ENCODE measurements at regions not wholly inside any gene's neighbourhood (a gene's known extent, or its start where the extent isn't known, plus 50 kb on each side); places are given as distances from the start of the nearest gene placed in this dataset.

GRCh38 chr12:125455556-125455955 lies 390.3 kb downstream of the AACS start:
- intact Hi-C loops (cut with DNase I) = no loop called here
- H3K27ac ChIP-seq (replicated peaks in 1 of 4) = no peak overlapping the region
- no peak overlapping the region for H3K4me3 ChIP-seq
- no peak for TF ChIP-seq POLR2AphosphoS5 (IDR thresholded peaks at IDR 0.05)
- no peak for TF ChIP-seq EP300 (IDR thresholded peaks at IDR 0.05)
- no peak for TF ChIP-seq CTCF (IDR thresholded peaks at IDR 0.05)
- no peak for TF ChIP-seq POLR2A (IDR thresholded peaks at IDR 0.05; ENCODE audit: low read depth)
- no peaks in the 10 kb centered on the region for H3K4me1 ChIP-seq
- no peak for DNase-seq (ENCODE audit: extremely low spot score)
- WGBS = 65% methylated on average over 4 of the region's 4 CpGs
- H3K27me3 ChIP-seq = peaks cover 0 to 21% (median 0%) of the 10 kb centered on the region in 4 donors
- H3K9me3 ChIP-seq = no peaks in the 10 kb centered on the region
- H3K36me3 ChIP-seq = no peaks in the 10 kb centered on the region

GRCh38 chr12:125458552-125459268 lies 393.5 kb downstream of the AACS start:
- no peak for DNase-seq (ENCODE audit: extremely low spot score)
- TF ChIP-seq CTCF (IDR thresholded peaks at IDR 0.05) (no peak), POLR2A (IDR thresholded peaks at IDR 0.05; ENCODE audit: low read depth) (no peak), EP300 (IDR thresholded peaks at IDR 0.05) (no peak), POLR2AphosphoS5 (IDR thresholded peaks at IDR 0.05) (no peak)
- H3K4me3 ChIP-seq = no peak overlapping the region
- H3K27ac ChIP-seq (replicated peaks in 1 of 4) = no peak overlapping the region
- WGBS = 69% methylated on average over 5 of the region's 11 CpGs
- H3K36me3 ChIP-seq = no peaks in the 10 kb centered on the region
- no peaks in the 10 kb centered on the region for H3K9me3 ChIP-seq
- H3K27me3 ChIP-seq = peaks cover 0 to 21% (median 0%) of the 10 kb centered on the region in 4 donors
- no peaks in the 10 kb centered on the region for H3K4me1 ChIP-seq
- intact Hi-C loops (cut with DNase I) = no loop called here

- TF ChIP-seq CTCF (IDR thresholded peaks at IDR 0.05) = no peak
- TF ChIP-seq POLR2A (IDR thresholded peaks at IDR 0.05; ENCODE audit: low read depth) = no peak
- TF ChIP-seq POLR2AphosphoS5 (IDR thresholded peaks at IDR 0.05) = no peak
- no peak for TF ChIP-seq EP300 (IDR thresholded peaks at IDR 0.05)
- no peaks in the 10 kb centered on the region for H3K4me1 ChIP-seq
- H3K27ac ChIP-seq (replicated peaks in 1 of 4) = no peak overlapping the region
- DNase-seq (ENCODE audit: extremely low spot score) = no peak
- no peak overlapping the region for H3K4me3 ChIP-seq
- 78% methylated on average over 5 of the region's 5 CpGs for WGBS
- H3K36me3 ChIP-seq = no peaks in the 10 kb centered on the region
- peaks cover 0 to 6% (median 0%) of the 10 kb centered on the region in 4 donors for H3K27me3 ChIP-seq
- no peaks in the 10 kb centered on the region for H3K9me3 ChIP-seq
- intact Hi-C loops (cut with DNase I) = no loop called here
Measured at GRCh38 chr12:125461831-125462230, 396.6 kb downstream of the AACS start.

GRCh38 chr12:125463386-125463785 lies 398.2 kb downstream of the AACS start:
- H3K36me3 ChIP-seq = no peaks in the 10 kb centered on the region
- TF ChIP-seq CTCF (IDR thresholded peaks at IDR 0.05) = no peak
- no peak for TF ChIP-seq EP300 (IDR thresholded peaks at IDR 0.05)
- TF ChIP-seq POLR2AphosphoS5 (IDR thresholded peaks at IDR 0.05) = no peak
- TF ChIP-seq POLR2A (IDR thresholded peaks at IDR 0.05; ENCODE audit: low read depth) = no peak
- no peak overlapping the region for H3K27ac ChIP-seq (replicated peaks in 1 of 4)
- no peak overlapping the region for H3K4me3 ChIP-seq
- no peaks in the 10 kb centered on the region for H3K9me3 ChIP-seq
- 73% methylated on average over 2 of the region's 2 CpGs for WGBS
- no peaks in the 10 kb centered on the region for H3K4me1 ChIP-seq
- DNase-seq (ENCODE audit: extremely low spot score) = no peak
- intact Hi-C loops (cut with DNase I) = no loop called here
- no peaks in the 10 kb centered on the region for H3K27me3 ChIP-seq

- 86% methylated on average over 1 of the region's 1 CpG for WGBS
- no peak for DNase-seq (ENCODE audit: extremely low spot score)
- intact Hi-C loops (cut with DNase I) = no loop called here
- Histone ChIP-seq H3K4me3 (no peak overlapping the region), H3K36me3 (no peaks in the 10 kb centered on the region), H3K27me3 (no peaks in the 10 kb centered on the region), H3K4me1 (no peaks in the 10 kb centered on the region), H3K27ac (replicated peaks in 1 of 4) (no peak overlapping the region), H3K9me3 (no peaks in the 10 kb centered on the region)
- TF ChIP-seq EP300 (IDR thresholded peaks at IDR 0.05) = no peak
- no peak for TF ChIP-seq CTCF (IDR thresholded peaks at IDR 0.05)
- TF ChIP-seq POLR2AphosphoS5 (IDR thresholded peaks at IDR 0.05) = no peak
- TF ChIP-seq POLR2A (IDR thresholded peaks at IDR 0.05; ENCODE audit: low read depth) = no peak
Measured at GRCh38 chr12:125467363-125467762, 402.1 kb downstream of the AACS start.
